ENCODE measurements at regions not wholly inside any gene's neighbourhood (a gene's known extent, or its start where the extent isn't known, plus 50 kb on each side); places are given as distances from the start of the nearest gene placed in this dataset.

DNA sequence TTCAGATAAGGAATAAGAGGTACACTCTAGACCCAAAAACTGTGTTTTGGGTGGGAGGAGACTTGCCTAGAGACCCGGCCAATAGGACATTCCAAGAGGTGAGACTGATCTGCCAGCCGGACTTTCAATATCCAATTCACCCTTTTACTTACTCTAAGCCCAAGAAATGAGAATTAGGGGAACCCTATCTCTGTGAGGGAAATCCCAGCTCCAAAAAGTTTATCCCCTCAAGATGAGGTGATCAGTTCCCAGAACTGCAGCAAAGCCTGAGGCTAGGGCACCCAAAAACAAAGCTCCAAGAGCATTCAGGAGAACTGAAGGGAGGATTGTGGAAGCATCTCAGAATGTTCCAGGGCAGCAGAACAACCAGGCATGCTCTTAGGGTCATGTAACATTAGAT lies 251.7 kb downstream of the PTTG2 start:
- Histone ChIP-seq H2AFZ (ENCODE audit: low read depth, low read length) (no peak overlapping the region), H3K4me2 (ENCODE audit: insufficient read depth, low read length) (no peak overlapping the region), H3K9ac (ENCODE audit: insufficient read depth in 1 of 2, low read depth in 2 of 2, low read length in 2 of 2) (no peak overlapping the region), H4K20me1 (replicated peaks; ENCODE audit: control insufficient read depth, insufficient read depth, low read length) (no peaks in the 10 kb centered on the region), H3K36me3 (ENCODE audit: control insufficient read depth, insufficient read depth, low read length) (no peaks in the 10 kb centered on the region), H3K27me3 (ENCODE audit: control insufficient read depth in 2 of 2, insufficient read depth in 2 of 2, low read length in 2 of 2) (no peaks in the 10 kb centered on the region), H3K9me3 (replicated peaks; ENCODE audit: control insufficient read depth, insufficient read depth, low read depth, low read length) (no peaks in the 10 kb centered on the region), H3K27ac (ENCODE audit: extremely low read depth, low read depth, low read length) (no peak overlapping the region), H3K9me1 (ENCODE audit: control insufficient read depth, insufficient read depth, low read length) (no peaks in the 10 kb centered on the region), H3K4me3 (no peak overlapping the region), H3K79me2 (ENCODE audit: control insufficient read depth, insufficient read depth, low read length) (no peaks in the 10 kb centered on the region), H3K4me1 (replicated peaks in 1 of 2; ENCODE audit: control insufficient read depth in 2 of 2, insufficient read depth in 2 of 2, low read length in 2 of 2) (no peaks in the 10 kb centered on the region)
- ChIA-PET CTCF (ENCODE audit: low intra/inter-chr PET ratio) (no interaction called here), POLR2A (no interaction called here)
- ATAC-seq, result no peak
- no TSS peak for BruUV-seq (replicated peaks)
- FAIRE-seq, result no peak
- intact Hi-C loops (cut with micrococcal nuclease) (no loop called here), in situ Hi-C loops (cut with MboI) (no loop called here)
- no peak for DNase-seq (ENCODE audit: extremely low read depth in 1 of 4, low spot score in 3 of 4)
- TF ChIP-seq RFX5 (IDR thresholded peaks at IDR 0.05; ENCODE audit: low read depth, low read length) (no peak), KDM2B (CRISPR knock-in tag; IDR thresholded peaks at IDR 0.05) (no peak), TRIM28 (IDR thresholded peaks at IDR 0.05) (no peak), E2F3 (CRISPR knock-in tag; IDR thresholded peaks at IDR 0.05) (no peak), LARP7 (IDR thresholded peaks at IDR 0.05) (no peak), CCAR2 (IDR thresholded peaks at IDR 0.05; ENCODE audit: low read depth, low read length) (no peak), ZNF507 (tag; conservative IDR thresholded peaks at IDR 0.05) (no peak), CBX5 (IDR thresholded peaks at IDR 0.05; ENCODE audit: borderline replicate concordance, low read depth) (no peak)
- TF ChIP-seq, protein P1, sequence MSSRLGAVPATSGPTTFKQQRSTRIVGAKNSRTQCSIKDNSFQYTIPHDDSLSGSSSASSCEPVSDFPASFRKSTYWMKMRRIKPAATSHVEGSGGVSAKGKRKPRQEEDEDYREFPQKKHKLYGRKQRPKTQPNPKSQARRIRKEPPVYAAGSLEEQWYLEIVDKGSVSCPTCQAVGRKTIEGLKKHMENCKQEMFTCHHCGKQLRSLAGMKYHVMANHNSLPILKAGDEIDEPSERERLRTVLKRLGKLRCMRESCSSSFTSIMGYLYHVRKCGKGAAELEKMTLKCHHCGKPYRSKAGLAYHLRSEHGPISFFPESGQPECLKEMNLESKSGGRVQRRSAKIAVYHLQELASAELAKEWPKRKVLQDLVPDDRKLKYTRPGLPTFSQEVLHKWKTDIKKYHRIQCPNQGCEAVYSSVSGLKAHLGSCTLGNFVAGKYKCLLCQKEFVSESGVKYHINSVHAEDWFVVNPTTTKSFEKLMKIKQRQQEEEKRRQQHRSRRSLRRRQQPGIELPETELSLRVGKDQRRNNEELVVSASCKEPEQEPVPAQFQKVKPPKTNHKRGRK (tag; IDR thresholded peaks at IDR 0.05), result no peak
- 14% methylated on average over 2 of the region's 2 CpGs for WGBS (ENCODE audit: insufficient coverage, low coverage, missing lambda C conversion rate)

Measured in K562 (cell line).